ENCODE measurements at regions not wholly inside any gene's neighbourhood (a gene's known extent, or its start where the extent isn't known, plus 50 kb on each side); places are given as distances from the start of the nearest gene placed in this dataset.

DNA sequence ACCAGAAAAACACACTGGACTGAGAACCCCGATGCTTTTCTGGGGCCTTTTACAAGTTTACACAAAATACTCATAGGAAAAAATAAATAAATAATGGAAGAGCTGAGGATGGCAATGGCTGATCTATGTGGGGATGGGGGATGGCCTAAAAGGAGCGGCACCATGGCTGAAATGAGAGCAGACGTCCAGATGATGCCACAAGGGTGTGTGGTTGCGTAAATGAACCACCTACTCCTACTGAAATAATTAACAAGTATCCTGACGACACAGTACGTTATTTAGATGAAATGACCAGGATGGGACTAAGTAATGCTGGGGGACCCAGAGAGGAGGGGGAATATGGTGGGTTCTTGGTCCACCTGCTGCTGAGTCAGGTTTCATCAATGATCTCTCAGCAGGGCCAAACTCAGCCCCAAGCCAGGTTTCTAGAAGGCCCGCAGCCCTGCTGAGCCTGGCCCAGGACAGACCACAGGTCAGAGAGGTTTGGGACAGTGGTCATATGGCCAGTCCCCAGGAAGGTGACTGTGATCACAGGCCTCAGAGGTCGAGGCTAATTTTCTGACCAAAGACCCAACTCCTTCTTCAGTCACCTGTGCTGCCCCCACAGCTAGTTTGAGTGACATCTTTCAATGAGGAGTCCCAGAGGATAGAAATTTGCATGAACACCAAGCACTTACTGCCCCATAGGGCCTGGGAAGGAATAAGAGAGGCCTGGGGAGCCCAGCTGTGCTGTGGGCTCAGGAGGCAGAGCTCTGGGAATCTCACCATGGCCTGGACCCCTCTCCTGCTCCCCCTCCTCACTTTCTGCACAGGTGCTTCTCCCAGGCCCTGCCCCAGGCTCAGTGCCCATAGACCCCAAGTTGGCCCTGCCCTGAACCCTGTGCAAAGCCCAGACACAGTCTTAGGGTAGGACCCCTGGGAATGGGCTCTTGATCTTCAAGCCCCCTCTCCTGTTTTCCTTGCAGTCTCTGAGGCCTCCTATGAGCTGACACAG, 76.3 kb upstream of the IGLL5 start:
- H3K36me3 ChIP-seq (ENCODE audit: insufficient read depth, low read length, poor library complexity, severe bottlenecking): no peaks in the 10 kb centered on the region
- no peaks in the 10 kb centered on the region for H3K4me1 ChIP-seq (ENCODE audit: insufficient read depth, low read length, poor library complexity, severe bottlenecking)
- peaks cover 30% of the 10 kb centered on the region for H3K27me3 ChIP-seq (replicated peaks; ENCODE audit: insufficient read depth, low read depth, low read length, poor library complexity)
- ChIA-PET CTCF (no interaction called here), POLR2A (ENCODE audit: low non-redundant PET) (no interaction called here)
- H3K27ac ChIP-seq (ENCODE audit: low read depth, low read length, poor library complexity, severe bottlenecking): no peak overlapping the region
- no peak overlapping the region for H3K4me3 ChIP-seq (ENCODE audit: low read depth, low read length, poor library complexity, severe bottlenecking)
- H3K9me3 ChIP-seq (ENCODE audit: low read depth, low read length, poor library complexity, severe bottlenecking): no peaks in the 10 kb centered on the region
- no peak for DNase-seq (ENCODE audit: low spot score)
- BruUV-seq (replicated peaks): no TSS peak
- intact Hi-C loops (cut with micrococcal nuclease; ENCODE audit: unreplicated experiment): no loop called here
- TF ChIP-seq EZH2 (IDR thresholded peaks at IDR 0.05; ENCODE audit: borderline replicate concordance, low read depth, low read length, poor library complexity, severe bottlenecking): no peak
- TF ChIP-seq, protein P1, sequence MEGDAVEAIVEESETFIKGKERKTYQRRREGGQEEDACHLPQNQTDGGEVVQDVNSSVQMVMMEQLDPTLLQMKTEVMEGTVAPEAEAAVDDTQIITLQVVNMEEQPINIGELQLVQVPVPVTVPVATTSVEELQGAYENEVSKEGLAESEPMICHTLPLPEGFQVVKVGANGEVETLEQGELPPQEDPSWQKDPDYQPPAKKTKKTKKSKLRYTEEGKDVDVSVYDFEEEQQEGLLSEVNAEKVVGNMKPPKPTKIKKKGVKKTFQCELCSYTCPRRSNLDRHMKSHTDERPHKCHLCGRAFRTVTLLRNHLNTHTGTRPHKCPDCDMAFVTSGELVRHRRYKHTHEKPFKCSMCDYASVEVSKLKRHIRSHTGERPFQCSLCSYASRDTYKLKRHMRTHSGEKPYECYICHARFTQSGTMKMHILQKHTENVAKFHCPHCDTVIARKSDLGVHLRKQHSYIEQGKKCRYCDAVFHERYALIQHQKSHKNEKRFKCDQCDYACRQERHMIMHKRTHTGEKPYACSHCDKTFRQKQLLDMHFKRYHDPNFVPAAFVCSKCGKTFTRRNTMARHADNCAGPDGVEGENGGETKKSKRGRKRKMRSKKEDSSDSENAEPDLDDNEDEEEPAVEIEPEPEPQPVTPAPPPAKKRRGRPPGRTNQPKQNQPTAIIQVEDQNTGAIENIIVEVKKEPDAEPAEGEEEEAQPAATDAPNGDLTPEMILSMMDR (conservative IDR thresholded peaks at IDR 0.05; ENCODE audit: low read depth, low read length): no peak

DNA sequence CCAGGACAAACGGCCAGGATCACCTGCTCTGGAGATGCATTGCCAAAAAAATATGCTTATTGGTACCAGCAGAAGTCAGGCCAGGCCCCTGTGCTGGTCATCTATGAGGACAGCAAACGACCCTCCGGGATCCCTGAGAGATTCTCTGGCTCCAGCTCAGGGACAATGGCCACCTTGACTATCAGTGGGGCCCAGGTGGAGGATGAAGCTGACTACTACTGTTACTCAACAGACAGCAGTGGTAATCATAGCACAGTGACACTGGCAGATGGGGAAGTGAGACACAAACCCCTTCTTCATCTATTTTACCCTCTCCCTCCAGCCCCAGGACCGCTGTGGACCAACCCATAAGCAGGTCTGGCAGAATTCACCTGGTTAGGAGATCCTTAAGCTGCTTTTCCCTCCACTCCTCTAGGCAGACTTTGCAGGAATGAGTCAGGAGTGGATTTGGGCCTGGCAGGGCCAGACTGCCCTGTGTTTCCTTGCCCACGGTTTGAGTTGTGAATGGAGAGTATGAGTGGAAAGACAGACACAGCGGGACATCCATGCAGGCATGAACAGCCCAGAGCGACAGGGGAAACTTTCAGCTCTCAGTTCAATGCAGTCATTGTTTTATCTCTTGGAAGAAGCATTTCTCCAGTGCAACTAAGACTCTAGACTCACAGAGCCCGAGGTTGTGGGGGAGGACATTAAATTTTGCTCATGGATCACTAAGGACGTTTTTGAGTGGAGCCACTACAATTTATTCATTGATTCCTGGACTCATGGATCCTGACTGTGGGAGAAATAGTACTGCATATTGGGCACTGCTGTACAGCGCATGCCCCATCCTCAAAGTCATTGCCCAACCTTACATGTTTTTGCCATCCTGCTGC, 75.3 kb upstream of the IGLL5 start:
- Histone ChIP-seq H3K27ac (ENCODE audit: low read depth, low read length, poor library complexity, severe bottlenecking) (no peak overlapping the region), H3K4me3 (ENCODE audit: low read depth, low read length, poor library complexity, severe bottlenecking) (no peak overlapping the region), H3K36me3 (ENCODE audit: insufficient read depth, low read length, poor library complexity, severe bottlenecking) (no peaks in the 10 kb centered on the region), H3K9me3 (ENCODE audit: low read depth, low read length, poor library complexity, severe bottlenecking) (no peaks in the 10 kb centered on the region), H3K27me3 (replicated peaks; ENCODE audit: insufficient read depth, low read depth, low read length, poor library complexity) (peaks cover 22% of the 10 kb centered on the region), H3K4me1 (ENCODE audit: insufficient read depth, low read length, poor library complexity, severe bottlenecking) (no peaks in the 10 kb centered on the region)
- no peak for TF ChIP-seq EZH2 (IDR thresholded peaks at IDR 0.05; ENCODE audit: borderline replicate concordance, low read depth, low read length, poor library complexity, severe bottlenecking)
- TF ChIP-seq, protein P1 (conservative IDR thresholded peaks at IDR 0.05; ENCODE audit: low read depth, low read length): no peak
- DNase-seq (ENCODE audit: low spot score): no peak
- POLR2A ChIA-PET (ENCODE audit: low non-redundant PET): no interaction called here
- intact Hi-C loops (cut with micrococcal nuclease; ENCODE audit: unreplicated experiment): no loop called here
- BruUV-seq (replicated peaks): no TSS peak
- CTCF ChIA-PET: no interaction called here

DNA sequence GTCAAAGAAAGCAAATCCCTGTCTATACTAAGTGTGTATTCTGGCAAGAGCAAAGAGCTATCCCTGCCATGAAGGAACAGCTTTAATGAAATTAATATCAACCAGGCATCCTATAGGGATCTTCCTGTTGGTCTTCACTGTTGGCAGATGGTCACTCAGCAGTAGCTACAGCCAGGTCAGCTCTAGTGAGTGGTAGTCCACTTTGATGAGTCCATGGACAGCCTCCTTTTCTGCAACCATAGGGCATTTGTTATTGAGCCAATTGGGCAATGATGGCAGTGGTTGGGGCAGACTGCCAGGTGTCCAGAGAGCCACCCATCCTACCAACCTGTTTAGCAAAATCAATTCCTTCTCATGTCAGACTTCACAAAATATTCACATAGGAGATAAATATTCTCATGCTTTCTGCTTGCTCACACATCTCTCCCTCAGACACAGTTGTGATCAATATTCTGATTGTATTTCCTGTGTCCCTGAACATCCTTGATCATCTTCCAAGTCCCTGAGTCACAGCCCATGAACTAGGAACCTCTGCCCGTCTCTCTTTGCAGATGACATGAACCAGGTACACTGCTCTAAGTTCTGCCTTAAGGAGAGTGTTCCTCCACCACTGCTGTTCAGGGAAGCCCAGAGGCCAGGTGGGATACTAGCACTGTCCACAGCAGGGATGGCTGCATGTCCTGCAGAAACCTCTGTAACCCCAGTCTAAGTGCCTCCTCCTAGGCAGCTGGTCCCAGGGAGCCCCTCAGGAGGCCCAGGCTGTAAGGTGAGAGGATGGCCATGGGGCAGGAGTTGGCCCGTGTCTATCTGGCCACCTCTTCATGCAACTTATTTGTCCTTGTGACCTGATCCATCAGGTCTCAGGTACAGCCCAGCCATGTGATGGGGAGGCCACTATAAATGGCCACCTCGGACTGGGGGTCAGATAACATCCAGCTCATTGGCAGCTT, 74.2 kb upstream of the IGLL5 start:
- Histone ChIP-seq H3K4me3 (ENCODE audit: low read depth, low read length, poor library complexity, severe bottlenecking) (no peak overlapping the region), H3K36me3 (ENCODE audit: insufficient read depth, low read length, poor library complexity, severe bottlenecking) (no peaks in the 10 kb centered on the region), H3K9me3 (ENCODE audit: low read depth, low read length, poor library complexity, severe bottlenecking) (no peaks in the 10 kb centered on the region), H3K27ac (ENCODE audit: low read depth, low read length, poor library complexity, severe bottlenecking) (no peak overlapping the region), H3K4me1 (ENCODE audit: insufficient read depth, low read length, poor library complexity, severe bottlenecking) (no peaks in the 10 kb centered on the region), H3K27me3 (replicated peaks; ENCODE audit: insufficient read depth, low read depth, low read length, poor library complexity) (peaks cover 13% of the 10 kb centered on the region)
- no TSS peak for BruUV-seq (replicated peaks)
- intact Hi-C loops (cut with micrococcal nuclease; ENCODE audit: unreplicated experiment): no loop called here
- TF ChIP-seq, protein P1 (conservative IDR thresholded peaks at IDR 0.05; ENCODE audit: low read depth, low read length): no peak
- no peak for TF ChIP-seq EZH2 (IDR thresholded peaks at IDR 0.05; ENCODE audit: borderline replicate concordance, low read depth, low read length, poor library complexity, severe bottlenecking)
- ChIA-PET POLR2A (ENCODE audit: low non-redundant PET) (no interaction called here), CTCF (no interaction called here)
- DNase-seq (ENCODE audit: low spot score): no peak

Measured in A673 (cell line).